ENCODE measurements at regions not wholly inside any gene's neighbourhood (a gene's known extent, or its start where the extent isn't known, plus 50 kb on each side); places are given as distances from the start of the nearest gene placed in this dataset.

GRCh38 chr1:189274267-189274666, 1203.4 kb downstream of the BRINP3 start:
- peak; percentile 69 for TF ChIP-seq MAFK (IDR thresholded peaks at IDR 0.05; ENCODE audit: partially characterized antibody)
- TF ChIP-seq ZFP36 (IDR thresholded peaks at IDR 0.05; ENCODE audit: borderline replicate concordance, partially characterized antibody), result no peak
- no peak for TF ChIP-seq POLR2AphosphoS2 (conservative IDR thresholded peaks at IDR 0.05; ENCODE audit: low read length)
- TF ChIP-seq HES2 (IDR thresholded peaks at IDR 0.05), result no peak
- FAIRE-seq, result no peak
- ChIA-PET CTCF (no interaction called here), POLR2A (no interaction called here)
- Histone ChIP-seq H3K4me3 (no peak overlapping the region), H3K4me1 (no peaks in the 10 kb centered on the region), H3K4me2 (no peak overlapping the region), H3K27ac (no peak overlapping the region), H3K9me3 (0 out of 3 replicates have a peak, but pooled peaks cover 2% of the 10 kb centered on the region)
- 86% methylated on average over 1 of the region's 1 CpG for WGBS (ENCODE audit: missing lambda C conversion rate)
- no peak for ATAC-seq
- no peak for DNase-seq (ENCODE audit: low read depth in 1 of 2, low spot score in 1 of 2)

GRCh38 chr1:189275796-189276195, 1201.9 kb downstream of the BRINP3 start:
- Histone ChIP-seq H3K4me3 (no peak overlapping the region), H3K27ac (no peak overlapping the region), H3K4me2 (no peak overlapping the region), H3K4me1 (no peaks in the 10 kb centered on the region), H3K9me3 (no peaks in the 10 kb centered on the region)
- CTCF ChIA-PET, result no interaction called here
- FAIRE-seq (no peak), ATAC-seq (no peak), DNase-seq (ENCODE audit: low read depth in 1 of 2, low spot score in 1 of 2) (no peak)
- TF ChIP-seq FOSL2 (IDR thresholded peaks at IDR 0.05) (no peak), FOSL2 (CRISPR knock-in tag; IDR thresholded peaks at IDR 0.05) (no peak), USF2 (IDR thresholded peaks at IDR 0.05) (no peak), RAD21 (conservative IDR thresholded peaks at IDR 0.05 in 1 of 2, IDR thresholded peaks at IDR 0.05 in 1 of 2) (no peak), PHF8 (IDR thresholded peaks at IDR 0.05; ENCODE audit: borderline replicate concordance, low read depth) (no peak), HES2 (IDR thresholded peaks at IDR 0.05) (no peak), ZFP36 (IDR thresholded peaks at IDR 0.05; ENCODE audit: borderline replicate concordance, partially characterized antibody) (no peak)
- 91% methylated on average over 1 of the region's 1 CpG for WGBS (ENCODE audit: missing lambda C conversion rate)
- POLR2A ChIA-PET, result no interaction called here

GRCh38 chr1:189289346-189289745, 1188.3 kb downstream of the BRINP3 start:
- TF ChIP-seq JUNB (IDR thresholded peaks at IDR 0.05), result no peak
- no peak for TF ChIP-seq TFCP2L1 (CRISPR knock-in tag; IDR thresholded peaks at IDR 0.05)
- TF ChIP-seq NFE2L2 (conservative IDR thresholded peaks at IDR 0.05; ENCODE audit: low read length), result peak; percentile 51; the same call in 1 of the 2 replicates
- TF ChIP-seq MAFK (IDR thresholded peaks at IDR 0.05; ENCODE audit: partially characterized antibody), result peak; percentile 79
- H3K4me3 ChIP-seq, result no peak overlapping the region
- ATAC-seq, result no peak
- H3K9me3 ChIP-seq, result no peaks in the 10 kb centered on the region
- no peaks in the 10 kb centered on the region for H3K4me1 ChIP-seq
- ChIA-PET POLR2A (no interaction called here), CTCF (no interaction called here)
- H3K27ac ChIP-seq, result no peak overlapping the region
- H3K4me2 ChIP-seq, result no peak overlapping the region
- DNase-seq (ENCODE audit: low read depth in 1 of 2, low spot score in 1 of 2), result no peak
- FAIRE-seq, result no peak
- 70% methylated on average over 3 of the region's 3 CpGs for WGBS (ENCODE audit: missing lambda C conversion rate)

- DNase-seq (ENCODE audit: low read depth in 1 of 2, low spot score in 1 of 2) (no peak), ATAC-seq (no peak), FAIRE-seq (no peak)
- POLR2A ChIA-PET, result no interaction called here
- Histone ChIP-seq H3K9me3 (no peaks in the 10 kb centered on the region), H3K4me3 (no peak overlapping the region), H3K27ac (no peak overlapping the region), H3K4me1 (no peaks in the 10 kb centered on the region), H3K4me2 (no peak overlapping the region)
- no peak for TF ChIP-seq ELK1 (IDR thresholded peaks at IDR 0.05; ENCODE audit: low read depth, low read length)
- no peak for TF ChIP-seq SMC3 (IDR thresholded peaks at IDR 0.05)
- no peak for TF ChIP-seq NFE2L2 (conservative IDR thresholded peaks at IDR 0.05; ENCODE audit: low read length)
- TF ChIP-seq CHD2 (IDR thresholded peaks at IDR 0.05; ENCODE audit: low read length, partially characterized antibody), result no peak
- TF ChIP-seq TFCP2L1 (CRISPR knock-in tag; IDR thresholded peaks at IDR 0.05), result no peak
- no peak for TF ChIP-seq E2F6 (IDR thresholded peaks at IDR 0.05; ENCODE audit: borderline replicate concordance, low read depth)
- no peak for TF ChIP-seq HOXA7 (CRISPR knock-in tag; IDR thresholded peaks at IDR 0.05)
- TF ChIP-seq RAD21 (conservative IDR thresholded peaks at IDR 0.05 in 1 of 2, IDR thresholded peaks at IDR 0.05 in 1 of 2), result no peak
- no peak for TF ChIP-seq ZSCAN20 (CRISPR knock-in tag; IDR thresholded peaks at IDR 0.05)
- TF ChIP-seq ZFP36 (IDR thresholded peaks at IDR 0.05; ENCODE audit: borderline replicate concordance, partially characterized antibody), result no peak
- no peak for TF ChIP-seq NR3C1 (IDR thresholded peaks at IDR 0.05)
- TF ChIP-seq RFX5 (IDR thresholded peaks at IDR 0.05), result no peak
- no peak for TF ChIP-seq USF2 (IDR thresholded peaks at IDR 0.05)
- no peak for TF ChIP-seq FOSB (CRISPR knock-in tag; IDR thresholded peaks at IDR 0.05)
- no peak for TF ChIP-seq ESRRA (IDR thresholded peaks at IDR 0.05; ENCODE audit: borderline replicate concordance, low read length)
- no peak for TF ChIP-seq PHF8 (IDR thresholded peaks at IDR 0.05; ENCODE audit: borderline replicate concordance, low read depth)
- TF ChIP-seq EHMT2 (IDR thresholded peaks at IDR 0.05; ENCODE audit: low read depth), result no peak
- no peak for TF ChIP-seq MYC (IDR thresholded peaks at IDR 0.05; ENCODE audit: borderline replicate concordance, low read length)
- no peak for TF ChIP-seq EP300 (IDR thresholded peaks at IDR 0.05)
- TF ChIP-seq PBX3 (IDR thresholded peaks at IDR 0.05), result no peak
- CTCF ChIA-PET, result no interaction called here
- 65% methylated on average over 4 of the region's 4 CpGs for WGBS (ENCODE audit: missing lambda C conversion rate)
Measured at GRCh38 chr1:189301235-189301634, 1176.4 kb downstream of the BRINP3 start.

Measured in A549 (cell line).